ENCODE measurements at regions not wholly inside any gene's neighbourhood (a gene's known extent, or its start where the extent isn't known, plus 50 kb on each side); places are given as distances from the start of the nearest gene placed in this dataset.

DNA sequence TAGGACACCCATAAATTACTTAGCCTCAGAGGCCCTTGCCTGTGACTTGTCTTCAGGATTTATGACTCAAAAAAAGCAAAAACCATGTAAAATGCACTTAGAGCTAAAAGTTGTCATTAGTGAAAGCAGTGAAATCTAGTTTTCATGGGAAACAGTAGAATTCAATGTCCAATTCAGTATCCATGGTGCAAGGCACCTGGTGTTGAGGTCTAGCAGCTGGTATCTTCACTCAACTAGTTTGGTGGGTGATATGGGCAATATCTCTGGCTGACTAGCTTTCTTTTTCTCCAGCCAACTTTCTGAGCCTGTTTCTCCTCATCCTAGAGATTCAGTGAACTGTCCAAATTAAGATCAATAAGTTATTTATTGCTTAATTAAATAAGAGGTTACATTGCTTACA lies 229.8 kb upstream of the NDST4 start:
- Histone ChIP-seq H3K27ac (ENCODE audit: insufficient read length, low read depth, low read length) (no peak overlapping the region), H4K20me1 (ENCODE audit: control insufficient read depth, insufficient read depth, insufficient read length) (no peaks in the 10 kb centered on the region)

More for the DNA sequence above, 229.8 kb upstream of the NDST4 start:
- Histone ChIP-seq H4K91ac (ENCODE audit: insufficient read length, low read depth, low read length) (no peak overlapping the region), H3K14ac (ENCODE audit: insufficient read depth, low read length) (no peak overlapping the region), H2BK5ac (ENCODE audit: insufficient read length, low read length) (no peak overlapping the region), H3K9ac (ENCODE audit: extremely low read depth, insufficient read length, low read length) (no peak overlapping the region), H2AK5ac (ENCODE audit: insufficient read length, low read length) (no peak overlapping the region), H3K23me2 (ENCODE audit: insufficient read length, low read depth, low read length, poor library complexity, severe bottlenecking) (no peaks in the 10 kb centered on the region), H3K56ac (ENCODE audit: insufficient read length, low read depth, low read length) (no peak overlapping the region), H3K4ac (ENCODE audit: low read depth, low read length) (no peak overlapping the region), H3K4me1 (ENCODE audit: insufficient read depth, low read length) (no peaks in the 10 kb centered on the region), H2BK120ac (ENCODE audit: low read depth, low read length, poor library complexity, severe bottlenecking) (no peak overlapping the region), H2BK15ac (ENCODE audit: low read depth, low read length) (no peak overlapping the region), H3K27me3 (ENCODE audit: insufficient read depth, low read length) (no peaks in the 10 kb centered on the region), H3T11ph (ENCODE audit: low read length) (no peak overlapping the region), H2AFZ (ENCODE audit: low read length) (no peak overlapping the region), H3K79me2 (ENCODE audit: insufficient read depth, low read length) (no peaks in the 10 kb centered on the region), H4K5ac (ENCODE audit: insufficient read length, low read depth, low read length) (no peak overlapping the region), H2BK20ac (ENCODE audit: low read depth, low read length, poor library complexity, severe bottlenecking) (no peak overlapping the region), H3K4me2 (ENCODE audit: insufficient read depth, insufficient read length, low read length) (no peak overlapping the region), H2BK12ac (ENCODE audit: insufficient read length, low read depth, low read length) (no peak overlapping the region), H4K8ac (replicated peaks; ENCODE audit: insufficient read length, low read depth, low read length) (no peak overlapping the region), H3K79me1 (ENCODE audit: insufficient read depth, low read depth, low read length, poor library complexity, severe bottlenecking) (no peaks in the 10 kb centered on the region), H3K18ac (ENCODE audit: insufficient read length, low read depth, low read length) (no peak overlapping the region), H3K23ac (ENCODE audit: insufficient read length, low read depth, low read length) (no peak overlapping the region), H3K9me3 (ENCODE audit: control insufficient read depth, low read depth, low read length) (no peaks in the 10 kb centered on the region)
- Mint-ChIP-seq H3K9me3 (no peaks in the 10 kb centered on the region), H3K4me1 (no peaks in the 10 kb centered on the region), H3K4me3 (no peak overlapping the region), H3K27me3 (ENCODE audit: low read depth) (no peaks in the 10 kb centered on the region), H3K36me3 (ENCODE audit: insufficient read depth in 1 of 3, low read depth in 3 of 3) (no peaks in the 10 kb centered on the region), H3K27ac (no peak overlapping the region)
- no peak for TF ChIP-seq CTCF (conservative IDR thresholded peaks at IDR 0.05)
- no peak for DNase-seq
